ENCODE measurements at regions not wholly inside any gene's neighbourhood (a gene's known extent, or its start where the extent isn't known, plus 50 kb on each side); places are given as distances from the start of the nearest gene placed in this dataset.

DNA sequence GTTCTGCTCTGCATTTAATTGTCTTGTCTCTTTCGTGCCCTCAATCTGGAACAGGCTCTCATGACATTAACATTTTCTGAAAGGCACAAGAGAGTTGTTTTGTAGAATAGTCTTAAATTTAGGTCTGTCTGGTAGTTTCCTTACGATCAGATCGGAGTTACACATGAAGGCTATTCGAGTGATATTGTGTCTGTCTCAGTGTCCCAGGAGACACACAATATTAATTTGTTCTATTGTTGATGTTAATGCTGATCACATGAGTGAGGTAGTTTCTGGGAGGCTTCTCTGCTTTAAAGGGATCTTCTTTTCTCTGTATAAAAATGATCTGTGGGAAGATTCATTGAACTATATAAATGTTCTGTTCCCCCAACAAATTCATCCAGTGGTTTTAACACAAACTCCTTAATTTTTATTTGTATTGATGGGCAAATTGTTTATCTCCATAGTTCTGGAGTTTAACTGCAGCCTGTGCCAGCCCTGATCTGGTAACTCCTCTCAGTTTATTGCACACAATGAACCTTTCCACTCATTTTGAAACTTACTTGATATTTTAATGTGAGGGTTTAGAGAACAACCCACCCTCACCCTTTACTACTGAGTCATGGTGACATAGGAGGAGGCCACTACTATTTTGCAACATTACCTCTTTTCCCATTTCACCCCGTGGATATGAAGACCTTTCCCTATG is 223.0 kb downstream of the CBLN4 start:
- Mint-ChIP-seq H3K4me3 (no peak overlapping the region), H3K36me3 (ENCODE audit: insufficient read depth in 1 of 3, low read depth in 3 of 3) (peaks cover 0 to 26% (median 4%) of the 10 kb centered on the region in 3 experiments; a peak in 3 of 7 replicates), H3K27me3 (ENCODE audit: low read depth) (no peaks in the 10 kb centered on the region; the same call in 1 of the 2 replicates)

More for the DNA sequence above, 223.0 kb downstream of the CBLN4 start:
- Histone ChIP-seq H3K79me1 (ENCODE audit: insufficient read depth, low read depth, low read length, poor library complexity, severe bottlenecking) (no peaks in the 10 kb centered on the region), H3K23ac (ENCODE audit: insufficient read length, low read depth, low read length) (no peak overlapping the region), H2BK20ac (ENCODE audit: low read depth, low read length, poor library complexity, severe bottlenecking) (no peak overlapping the region), H3K56ac (ENCODE audit: insufficient read length, low read depth, low read length) (no peak overlapping the region), H2AFZ (ENCODE audit: low read length) (no peak overlapping the region), H3K4ac (ENCODE audit: low read depth, low read length) (no peak overlapping the region), H2AK5ac (ENCODE audit: insufficient read length, low read length) (no peak overlapping the region), H2BK120ac (ENCODE audit: low read depth, low read length, poor library complexity, severe bottlenecking) (no peak overlapping the region), H3K9me3 (ENCODE audit: control insufficient read depth, low read depth, low read length) (no peaks in the 10 kb centered on the region), H4K20me1 (ENCODE audit: control insufficient read depth, insufficient read depth, insufficient read length) (no peaks in the 10 kb centered on the region), H3K27ac (ENCODE audit: insufficient read length, low read depth, low read length) (no peak overlapping the region), H3K4me1 (ENCODE audit: insufficient read depth, low read length) (no peaks in the 10 kb centered on the region), H4K91ac (ENCODE audit: insufficient read length, low read depth, low read length) (no peak overlapping the region), H4K8ac (replicated peaks; ENCODE audit: insufficient read length, low read depth, low read length) (no peak overlapping the region), H2BK5ac (ENCODE audit: insufficient read length, low read length) (no peak overlapping the region), H3T11ph (ENCODE audit: low read length) (no peak overlapping the region), H3K79me2 (ENCODE audit: insufficient read depth, low read length) (no peaks in the 10 kb centered on the region), H2BK15ac (ENCODE audit: low read depth, low read length) (no peak overlapping the region), H3K9ac (ENCODE audit: extremely low read depth, insufficient read length, low read length) (no peak overlapping the region), H2BK12ac (ENCODE audit: insufficient read length, low read depth, low read length) (no peak overlapping the region), H4K5ac (ENCODE audit: insufficient read length, low read depth, low read length) (no peak overlapping the region), H3K23me2 (ENCODE audit: insufficient read length, low read depth, low read length, poor library complexity, severe bottlenecking) (no peaks in the 10 kb centered on the region), H3K27me3 (ENCODE audit: insufficient read depth, low read length) (no peaks in the 10 kb centered on the region), H3K14ac (ENCODE audit: insufficient read depth, low read length) (no peak overlapping the region), H3K18ac (ENCODE audit: insufficient read length, low read depth, low read length) (no peak overlapping the region), H3K4me2 (ENCODE audit: insufficient read depth, insufficient read length, low read length) (no peak overlapping the region)
- TF ChIP-seq, protein P1, sequence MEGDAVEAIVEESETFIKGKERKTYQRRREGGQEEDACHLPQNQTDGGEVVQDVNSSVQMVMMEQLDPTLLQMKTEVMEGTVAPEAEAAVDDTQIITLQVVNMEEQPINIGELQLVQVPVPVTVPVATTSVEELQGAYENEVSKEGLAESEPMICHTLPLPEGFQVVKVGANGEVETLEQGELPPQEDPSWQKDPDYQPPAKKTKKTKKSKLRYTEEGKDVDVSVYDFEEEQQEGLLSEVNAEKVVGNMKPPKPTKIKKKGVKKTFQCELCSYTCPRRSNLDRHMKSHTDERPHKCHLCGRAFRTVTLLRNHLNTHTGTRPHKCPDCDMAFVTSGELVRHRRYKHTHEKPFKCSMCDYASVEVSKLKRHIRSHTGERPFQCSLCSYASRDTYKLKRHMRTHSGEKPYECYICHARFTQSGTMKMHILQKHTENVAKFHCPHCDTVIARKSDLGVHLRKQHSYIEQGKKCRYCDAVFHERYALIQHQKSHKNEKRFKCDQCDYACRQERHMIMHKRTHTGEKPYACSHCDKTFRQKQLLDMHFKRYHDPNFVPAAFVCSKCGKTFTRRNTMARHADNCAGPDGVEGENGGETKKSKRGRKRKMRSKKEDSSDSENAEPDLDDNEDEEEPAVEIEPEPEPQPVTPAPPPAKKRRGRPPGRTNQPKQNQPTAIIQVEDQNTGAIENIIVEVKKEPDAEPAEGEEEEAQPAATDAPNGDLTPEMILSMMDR (conservative IDR thresholded peaks at IDR 0.05): no peak
- Mint-ChIP-seq H3K9me3 (peaks cover 25 to 86% of the 10 kb centered on the region in 2 experiments), H3K27ac (no peak overlapping the region), H3K4me1 (no peaks in the 10 kb centered on the region)
- no CpG with 5 or more reads among the region's 5 CpGs for WGBS (ENCODE audit: extremely low coverage, insufficient read length, low lambda C conversion rate)
- DNase-seq: no peak

Data from H9 (cell line).